NT2/D1 (cell line): ENCODE measurements at regions not wholly inside any gene's neighbourhood (a gene's known extent, or its start where the extent isn't known, plus 50 kb on each side); places are given as distances from the start of the nearest gene placed in this dataset.

Source experiments
- YY1 ChIP-seq: IDR thresholded peaks from 2 replicates; pipeline ENCODE4 v1.6.1; 2011; ENCODE audit not compliant: insufficient read length, insufficient read depth
- ZNF274 ChIP-seq: IDR thresholded peaks from 2 replicates; pipeline ENCODE4 v1.6.1; 2011; ENCODE audit warnings: mild to moderate bottlenecking, low read depth, low read length

DNA sequence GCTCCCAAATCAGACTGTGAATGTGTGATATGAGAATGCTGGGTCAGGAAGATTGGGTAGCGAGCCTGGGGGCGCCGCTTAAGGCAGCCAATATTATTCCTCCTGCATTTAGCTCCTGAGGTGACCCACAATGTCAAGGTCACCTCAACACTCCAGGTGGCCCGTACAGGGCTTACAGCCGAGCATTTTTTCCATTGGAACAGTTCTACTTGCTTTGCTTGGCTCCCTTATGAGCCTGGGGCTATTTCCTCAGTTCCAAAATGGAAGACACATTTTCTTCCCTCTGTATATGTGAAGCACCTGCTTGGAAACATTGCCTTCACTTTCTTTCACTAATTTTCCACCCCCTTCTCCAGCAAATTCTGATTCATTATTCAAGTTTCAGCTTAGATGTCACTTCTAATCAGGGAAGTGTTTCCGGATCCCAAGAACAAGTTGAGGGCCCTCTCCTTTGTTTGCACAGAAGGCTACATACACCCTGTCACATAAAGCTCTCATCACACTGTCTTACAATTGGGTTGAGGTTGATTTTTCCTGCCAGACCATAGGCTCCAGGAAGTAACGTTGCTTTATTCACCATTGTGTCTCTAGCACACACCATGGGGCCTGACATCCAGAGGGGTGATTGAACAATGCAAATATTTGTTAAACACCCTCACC is 330.2 kb downstream of the PIK3R1 start:
- no peak for TF ChIP-seq ZNF274
- no peak for TF ChIP-seq YY1
